ENCODE measurements at regions not wholly inside any gene's neighbourhood (a gene's known extent, or its start where the extent isn't known, plus 50 kb on each side); places are given as distances from the start of the nearest gene placed in this dataset.

GRCh38 chr3:106401666-106402490 is 533.1 kb upstream of the CBLB start:
- H3K4me3 Mint-ChIP-seq (ENCODE audit: unreplicated experiment), result peak overlapping the region; percentile 32
- peaks cover 71% of the 10 kb centered on the region for H3K4me1 Mint-ChIP-seq (ENCODE audit: low read depth, unreplicated experiment)
- H3K27ac Mint-ChIP-seq (ENCODE audit: unreplicated experiment), result peak overlapping the region; percentile 85

GRCh38 chr3:106403371-106404145 is 534.7 kb upstream of the CBLB start:
- Mint-ChIP-seq H3K9me3 (ENCODE audit: unreplicated experiment) (peaks cover 10% of the 10 kb centered on the region), H3K27me3 (ENCODE audit: unreplicated experiment) (peaks cover 9% of the 10 kb centered on the region), H3K4me3 (ENCODE audit: unreplicated experiment) (peak overlapping the region; percentile 44), H3K4me1 (ENCODE audit: low read depth, unreplicated experiment) (peaks cover 63% of the 10 kb centered on the region), H3K27ac (ENCODE audit: unreplicated experiment) (peak overlapping the region; percentile 90), H3K36me3 (ENCODE audit: unreplicated experiment) (no peaks in the 10 kb centered on the region)
- no peak for TF ChIP-seq CTCF (IDR thresholded peaks at IDR 0.05; ENCODE audit: partially characterized antibody, unreplicated experiment)
- DNase-seq, result peak; percentile 75

More at GRCh38 chr3:106401666-106402490, 533.1 kb upstream of the CBLB start:
- peaks cover 9% of the 10 kb centered on the region for H3K27me3 Mint-ChIP-seq (ENCODE audit: unreplicated experiment)
- H3K9me3 Mint-ChIP-seq (ENCODE audit: unreplicated experiment), result peaks cover 10% of the 10 kb centered on the region
- TF ChIP-seq CTCF (IDR thresholded peaks at IDR 0.05; ENCODE audit: partially characterized antibody, unreplicated experiment), result no peak
- no peaks in the 10 kb centered on the region for H3K36me3 Mint-ChIP-seq (ENCODE audit: unreplicated experiment)
- DNase-seq, result no peak

- Mint-ChIP-seq H3K9me3 (ENCODE audit: unreplicated experiment) (peaks cover 2% of the 10 kb centered on the region), H3K36me3 (ENCODE audit: unreplicated experiment) (no peaks in the 10 kb centered on the region), H3K27ac (ENCODE audit: unreplicated experiment) (no peak overlapping the region), H3K27me3 (ENCODE audit: unreplicated experiment) (peaks cover 2% of the 10 kb centered on the region), H3K4me1 (ENCODE audit: low read depth, unreplicated experiment) (peaks cover 2% of the 10 kb centered on the region), H3K4me3 (ENCODE audit: unreplicated experiment) (no peak overlapping the region)
- no peak for DNase-seq
- TF ChIP-seq CTCF (IDR thresholded peaks at IDR 0.05; ENCODE audit: partially characterized antibody, unreplicated experiment), result no peak
These were observed 544.9 kb upstream of the CBLB start for GRCh38 chr3:106413683-106414082.

GRCh38 chr3:106420628-106421027 is 551.8 kb upstream of the CBLB start:
- DNase-seq, result no peak
- H3K27ac Mint-ChIP-seq (ENCODE audit: unreplicated experiment), result no peak overlapping the region
- peaks cover 7% of the 10 kb centered on the region for H3K36me3 Mint-ChIP-seq (ENCODE audit: unreplicated experiment)
- H3K4me1 Mint-ChIP-seq (ENCODE audit: low read depth, unreplicated experiment), result peaks cover 12% of the 10 kb centered on the region
- no peak for TF ChIP-seq CTCF (IDR thresholded peaks at IDR 0.05; ENCODE audit: partially characterized antibody, unreplicated experiment)
- H3K9me3 Mint-ChIP-seq (ENCODE audit: unreplicated experiment), result peaks cover 2% of the 10 kb centered on the region
- peaks cover 4% of the 10 kb centered on the region for H3K27me3 Mint-ChIP-seq (ENCODE audit: unreplicated experiment)
- H3K4me3 Mint-ChIP-seq (ENCODE audit: unreplicated experiment), result no peak overlapping the region

Measured in glutamatergic neuron (in vitro differentiated cells).